Astrocyte (in vitro differentiated cells and primary cell): ENCODE measurements at regions not wholly inside any gene's neighbourhood (a gene's known extent, or its start where the extent isn't known, plus 50 kb on each side); places are given as distances from the start of the nearest gene placed in this dataset.

Experiments used
- DNase-seq: peaks from one replicate; pipeline ENCODE4 v3.0.0-alpha.2; 2010; ENCODE audit warnings: low read depth
- FAIRE-seq: peaks from 2 replicates; lab custom pipeline; 2011; peaks lifted over from hg19 to GRCh38; lab: Jason Lieb, UNC
- H2AFZ ChIP-seq: 2 replicates; pipeline ENCODE4 v1.6.0; 2012; ENCODE audit warnings: low read depth, low read length, inconsistent platforms
- H3K27ac ChIP-seq: 2 replicates; pipeline ENCODE4 v1.5.1; 2011; ENCODE audit warnings: low read depth, low read length, inconsistent platforms
- H3K27me3 ChIP-seq: 2 replicates; pipeline ENCODE4 v1.6.0; 2011; ENCODE audit warnings: low read length, inconsistent platforms; ENCODE audit not compliant: insufficient read depth
- H3K36me3 ChIP-seq: 2 replicates; pipeline ENCODE4 v1.5.1; 2011; ENCODE audit warnings: low read length, inconsistent platforms; ENCODE audit not compliant: insufficient read depth
- H3K4me1 ChIP-seq: 2 replicates; pipeline ENCODE4 v1.5.1; 2011; ENCODE audit warnings: low read length, inconsistent platforms; ENCODE audit not compliant: insufficient read depth
- H3K4me2 ChIP-seq: 2 replicates; pipeline ENCODE4 v1.6.0; 2012; ENCODE audit warnings: low read length, inconsistent platforms
- H3K4me3 ChIP-seq: 2 replicates; pipeline ENCODE4 v1.5.1; 2011; ENCODE audit warnings: low read depth, mild to moderate bottlenecking, low read length, inconsistent platforms; ENCODE audit not compliant: insufficient read depth
- H3K79me2 ChIP-seq: 2 replicates; pipeline ENCODE4 v1.6.0; 2012; ENCODE audit warnings: mild to moderate bottlenecking, low read length, inconsistent platforms; ENCODE audit not compliant: insufficient read depth
- H3K9ac ChIP-seq: 2 replicates; pipeline ENCODE4 v1.6.0; 2012; ENCODE audit warnings: mild to moderate bottlenecking, low read length, inconsistent platforms
- H3K9me3 ChIP-seq: 2 replicates; pipeline ENCODE4 v1.5.1; 2012; ENCODE audit warnings: low read depth, mild to moderate bottlenecking, low read length, inconsistent platforms; ENCODE audit not compliant: insufficient read depth
- H4K20me1 ChIP-seq: 2 replicates; pipeline ENCODE4 v1.6.0; 2012; ENCODE audit warnings: low read length, inconsistent platforms; ENCODE audit not compliant: insufficient read depth
- H3K27ac Mint-ChIP-seq: one replicate; pipeline ENCODE4 v1.8.0; 2021; ENCODE audit warnings: mild to moderate bottlenecking, mixed read lengths; ENCODE audit not compliant: unreplicated experiment
- H3K27me3 Mint-ChIP-seq: one replicate; pipeline ENCODE4 v1.8.0; 2021; ENCODE audit warnings: low read depth, mixed read lengths; ENCODE audit not compliant: unreplicated experiment
- H3K36me3 Mint-ChIP-seq: one replicate; pipeline ENCODE4 v1.8.0; 2021; ENCODE audit warnings: low read depth, mixed read lengths; ENCODE audit not compliant: unreplicated experiment
- H3K4me1 Mint-ChIP-seq: one replicate; pipeline ENCODE4 v1.8.0; 2021; ENCODE audit warnings: low read depth, mixed read lengths; ENCODE audit not compliant: unreplicated experiment
- H3K4me3 Mint-ChIP-seq: one replicate; pipeline ENCODE4 v1.8.0; 2021; ENCODE audit warnings: mild to moderate bottlenecking, moderate library complexity, mixed read lengths; ENCODE audit not compliant: unreplicated experiment
- H3K9me3 Mint-ChIP-seq: one replicate; pipeline ENCODE4 v1.8.0; 2021; ENCODE audit warnings: mild to moderate bottlenecking, mixed read lengths; ENCODE audit not compliant: unreplicated experiment
- CTCF ChIP-seq: IDR thresholded peaks from 2 replicates; pipeline ENCODE4 v1.5.1; 2011; ENCODE audit warnings: low read depth, mild to moderate bottlenecking, inconsistent platforms, low read length, moderate library complexity; ENCODE audit not compliant: insufficient read depth
- EZH2 ChIP-seq: IDR thresholded peaks from 2 replicates; pipeline ENCODE4 v1.6.1; 2012; ENCODE audit warnings: mild to moderate bottlenecking, low read length, inconsistent platforms; ENCODE audit not compliant: insufficient read depth

- Histone ChIP-seq H3K79me2 (no peaks in the 10 kb centered on the region), H2AFZ (no peak overlapping the region), H3K27me3 (no peaks in the 10 kb centered on the region), H3K4me2 (no peak overlapping the region), H4K20me1 (no peaks in the 10 kb centered on the region), H3K36me3 (no peaks in the 10 kb centered on the region), H3K4me3 (no peak overlapping the region), H3K27ac (no peak overlapping the region), H3K9ac (no peak overlapping the region), H3K4me1 (no peaks in the 10 kb centered on the region), H3K9me3 (no peaks in the 10 kb centered on the region)
- H3K27me3 Mint-ChIP-seq: no peaks in the 10 kb centered on the region
- no peaks in the 10 kb centered on the region for H3K4me1 Mint-ChIP-seq
- no peaks in the 10 kb centered on the region for H3K9me3 Mint-ChIP-seq
- H3K36me3 Mint-ChIP-seq: no peaks in the 10 kb centered on the region
- no peak overlapping the region for H3K4me3 Mint-ChIP-seq
- FAIRE-seq (no peak), DNase-seq (no peak)
- H3K27ac Mint-ChIP-seq: no peak overlapping the region
- TF ChIP-seq EZH2: no peak
- TF ChIP-seq CTCF: no peak
Measured at GRCh38 chr5:121152411-121152810, 688.3 kb downstream of the PRR16 start.

- no peaks in the 10 kb centered on the region for H3K9me3 Mint-ChIP-seq
- FAIRE-seq: no peak
- TF ChIP-seq CTCF (no peak), EZH2 (no peak)
- DNase-seq: no peak
- no peaks in the 10 kb centered on the region for H3K36me3 ChIP-seq
- no peaks in the 10 kb centered on the region for H3K4me1 ChIP-seq
- no peak overlapping the region for H2AFZ ChIP-seq
- no peaks in the 10 kb centered on the region for H3K36me3 Mint-ChIP-seq
- no peaks in the 10 kb centered on the region for H3K27me3 Mint-ChIP-seq
- H3K4me3 Mint-ChIP-seq: no peak overlapping the region
- no peaks in the 10 kb centered on the region for H3K4me1 Mint-ChIP-seq
- no peaks in the 10 kb centered on the region for H4K20me1 ChIP-seq
- H3K27me3 ChIP-seq: no peaks in the 10 kb centered on the region
- no peak overlapping the region for H3K4me2 ChIP-seq
- no peaks in the 10 kb centered on the region for H3K79me2 ChIP-seq
- no peak overlapping the region for H3K4me3 ChIP-seq
- no peaks in the 10 kb centered on the region for H3K9me3 ChIP-seq
- H3K9ac ChIP-seq: no peak overlapping the region
- H3K27ac Mint-ChIP-seq: no peak overlapping the region
- H3K27ac ChIP-seq: no peak overlapping the region
Measured at GRCh38 chr5:121156565-121156964, 692.5 kb downstream of the PRR16 start.

GRCh38 chr5:121158451-121158850 is 693.2 kb upstream of the FTMT start:
- no peak for TF ChIP-seq CTCF
- TF ChIP-seq EZH2: no peak
- Mint-ChIP-seq H3K27me3 (no peaks in the 10 kb centered on the region), H3K36me3 (no peaks in the 10 kb centered on the region), H3K27ac (no peak overlapping the region), H3K4me3 (no peak overlapping the region), H3K4me1 (no peaks in the 10 kb centered on the region), H3K9me3 (no peaks in the 10 kb centered on the region)
- H2AFZ ChIP-seq: no peak overlapping the region
- no peaks in the 10 kb centered on the region for H3K4me1 ChIP-seq
- no peak overlapping the region for H3K27ac ChIP-seq
- no peaks in the 10 kb centered on the region for H3K9me3 ChIP-seq
- no peaks in the 10 kb centered on the region for H3K27me3 ChIP-seq
- H3K36me3 ChIP-seq: no peaks in the 10 kb centered on the region
- no peaks in the 10 kb centered on the region for H3K79me2 ChIP-seq
- H4K20me1 ChIP-seq: no peaks in the 10 kb centered on the region
- no peak overlapping the region for H3K4me3 ChIP-seq
- H3K9ac ChIP-seq: no peak overlapping the region
- DNase-seq (no peak), FAIRE-seq (no peak)
- no peak overlapping the region for H3K4me2 ChIP-seq
